ENCODE measurements at regions not wholly inside any gene's neighbourhood (a gene's known extent, or its start where the extent isn't known, plus 50 kb on each side); places are given as distances from the start of the nearest gene placed in this dataset.

DNA sequence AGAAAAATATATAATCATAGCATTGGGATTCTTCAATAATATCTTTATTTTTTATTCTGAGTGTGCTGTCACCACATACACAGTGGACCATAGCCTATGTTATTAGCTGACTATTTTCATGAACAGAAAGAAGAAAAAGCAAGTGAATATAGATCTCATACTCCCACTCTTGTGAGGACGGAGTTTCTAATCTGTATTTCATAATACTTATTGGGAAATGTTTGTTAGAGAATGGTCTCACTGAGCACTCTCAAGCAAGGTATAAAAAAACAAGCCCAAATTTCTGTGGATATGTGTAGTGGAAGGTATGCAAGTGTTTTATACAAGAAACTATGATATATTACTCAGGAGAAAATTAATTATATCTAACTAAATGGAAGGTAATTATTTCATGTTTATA is 1218.1 kb downstream of the SLITRK1 start:
- DNase-seq = no peak

DNA sequence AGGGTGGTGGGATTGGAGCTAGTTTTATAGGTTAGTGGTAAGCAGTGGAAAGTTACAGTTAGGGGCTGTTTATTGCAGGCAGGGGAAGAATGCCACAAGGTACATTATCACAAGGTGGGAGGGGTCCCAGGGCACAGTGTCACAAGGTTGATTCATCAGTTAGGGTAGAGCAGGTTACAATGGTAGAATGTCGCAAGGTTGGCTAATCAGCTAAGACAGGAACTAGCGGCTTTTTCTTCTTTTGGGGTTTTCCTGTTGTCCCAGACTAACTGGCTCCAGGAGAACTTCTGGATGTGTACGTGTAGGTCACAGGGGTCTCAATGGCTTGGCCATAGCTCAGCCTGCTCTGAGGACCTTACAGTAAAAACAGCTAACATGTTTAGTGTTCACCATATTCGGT is 1221.1 kb downstream of the SLITRK1 start:
- no peak for DNase-seq

DNA sequence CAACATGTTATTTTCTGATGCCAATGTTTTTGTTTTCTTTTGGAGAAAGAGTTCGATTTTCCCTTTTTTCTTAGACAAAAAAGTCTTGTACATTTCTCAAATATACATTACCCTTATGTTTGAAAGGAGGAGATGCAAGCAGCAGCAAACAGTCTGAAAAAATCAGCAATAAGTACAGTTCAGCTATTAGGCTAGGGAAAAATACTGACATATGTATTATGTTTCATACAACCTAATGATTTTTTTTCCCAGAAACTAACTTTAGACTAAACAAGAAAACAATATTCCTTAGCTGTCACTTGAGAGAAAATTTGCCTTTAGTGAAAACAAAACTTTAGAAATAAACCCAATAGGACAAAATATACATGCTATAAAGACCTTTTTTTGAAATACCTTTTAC is 1223.5 kb downstream of the SLITRK1 start:
- no peak for DNase-seq

DNA sequence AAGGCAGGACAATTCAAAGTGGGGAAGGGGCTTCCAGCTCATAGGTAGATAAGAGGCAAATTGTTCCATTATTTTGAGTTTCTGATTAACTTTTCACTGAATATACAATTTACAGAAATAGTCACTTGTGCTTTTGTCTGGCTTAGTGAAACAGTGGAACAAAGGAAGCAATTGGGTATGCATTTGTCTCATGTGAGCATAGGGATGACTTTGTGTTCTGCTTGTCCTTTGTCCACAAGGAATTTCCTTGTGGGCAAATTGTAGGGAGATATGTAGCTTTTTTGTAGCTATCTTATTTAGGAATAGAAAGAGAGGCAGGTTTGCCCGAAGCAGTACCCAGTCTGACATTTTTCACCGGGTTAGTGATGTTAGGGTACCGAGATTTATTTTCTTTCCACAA is 1224.8 kb downstream of the SLITRK1 start:
- no peak for DNase-seq

DNA sequence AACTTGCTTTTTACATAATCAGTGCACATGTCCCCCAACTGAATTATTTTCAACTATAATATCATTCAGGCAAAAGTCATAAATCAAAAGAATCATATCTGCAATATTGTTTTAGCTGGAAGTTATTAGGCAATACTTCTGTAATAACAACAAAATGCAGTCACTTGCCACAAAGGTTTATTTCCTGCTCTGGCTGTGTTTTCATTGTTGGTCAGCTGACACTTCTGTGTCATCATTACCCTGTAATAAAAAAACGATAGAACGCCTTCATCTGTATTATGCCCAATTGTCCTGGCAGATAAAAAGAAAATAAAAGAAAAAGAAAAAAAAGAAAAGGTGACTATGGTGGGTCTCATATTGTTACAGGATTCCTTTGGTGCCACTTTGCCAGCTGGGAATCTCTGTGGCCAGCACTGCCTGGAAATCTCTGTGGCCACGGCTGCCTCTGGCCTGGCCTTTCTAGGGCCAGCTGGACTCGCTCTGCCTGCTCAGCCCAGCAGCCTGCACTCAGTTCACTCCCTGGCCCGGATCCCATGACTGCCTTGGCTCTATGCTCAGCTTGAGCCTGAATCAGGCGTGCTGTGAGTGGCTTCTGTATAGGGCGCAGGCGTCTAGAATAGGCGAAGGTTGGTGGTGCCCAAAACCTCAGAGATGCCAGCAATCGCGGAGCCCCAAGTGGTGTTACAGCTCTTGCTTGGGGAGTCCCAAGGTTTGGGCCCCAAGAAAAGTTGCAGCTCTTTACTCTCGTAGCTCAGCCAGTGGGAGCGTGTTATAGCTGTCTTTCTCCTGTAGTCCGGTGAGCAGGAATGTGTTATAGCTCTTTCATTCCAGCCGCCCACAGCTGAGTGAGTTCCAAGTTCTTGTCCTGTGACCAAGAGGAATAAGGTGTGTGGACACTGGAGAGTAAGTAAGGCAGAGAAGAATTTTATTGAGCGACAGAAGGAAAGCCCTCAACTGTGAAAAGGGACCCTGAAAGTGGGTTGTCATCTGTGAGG is 1227.1 kb downstream of the SLITRK1 start:
- no peak for DNase-seq

DNA sequence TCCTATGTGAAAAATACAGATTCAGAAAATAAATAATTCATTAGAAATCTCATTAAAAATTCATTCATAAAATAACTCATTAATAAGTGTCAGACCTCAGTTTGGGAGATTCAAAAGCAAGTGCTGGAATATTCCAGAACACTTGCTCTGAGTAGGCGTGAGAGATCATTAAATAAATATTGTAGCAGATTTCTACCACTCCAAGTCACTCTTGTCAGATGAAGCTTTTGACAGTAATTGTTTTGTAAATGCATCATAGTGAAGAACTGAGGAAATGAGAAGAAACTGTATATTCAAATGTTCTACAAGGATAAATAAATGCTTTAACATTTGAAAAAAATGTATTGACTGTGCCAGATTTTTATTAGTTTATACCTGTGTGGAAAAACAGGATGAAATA is 1228.1 kb downstream of the SLITRK1 start:
- no peak for DNase-seq

DNA sequence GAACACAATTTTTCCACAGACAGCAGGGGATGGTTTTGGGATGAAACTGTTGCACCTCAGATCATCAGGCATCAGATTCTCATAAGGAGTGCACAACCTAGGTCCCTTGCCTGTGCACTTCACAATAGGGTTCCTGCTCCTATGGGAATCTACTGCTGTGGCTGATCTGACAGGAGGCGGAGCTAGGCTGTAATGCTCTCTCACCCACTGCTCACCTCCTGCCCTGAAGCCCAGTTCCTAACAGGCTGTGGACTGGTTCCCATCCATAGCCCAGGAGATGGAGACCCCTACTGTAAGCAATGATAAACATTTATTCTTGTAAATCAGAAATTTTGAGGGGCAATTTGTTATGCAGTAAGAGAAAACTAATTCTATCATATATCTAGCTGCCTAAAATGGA is 1234.7 kb downstream of the SLITRK1 start:
- DNase-seq = no peak

DNA sequence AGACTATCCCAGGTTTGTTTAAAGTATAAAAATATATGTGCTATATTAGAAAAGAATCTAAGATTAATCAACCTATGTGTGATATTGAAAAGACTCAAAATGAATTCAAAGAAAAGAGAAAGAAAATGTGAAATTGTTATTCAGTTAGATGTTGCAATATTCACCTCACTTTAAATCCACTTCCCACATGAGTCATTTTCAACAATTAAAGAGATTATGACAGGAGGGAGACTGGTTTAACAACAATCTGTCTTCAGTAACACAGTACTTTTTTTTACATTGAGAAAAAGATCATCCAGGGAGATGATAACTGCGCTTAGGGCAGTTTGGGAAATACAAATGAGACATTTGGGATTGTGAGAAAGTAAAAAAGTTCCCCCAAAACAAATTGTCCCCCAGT is 1246.2 kb downstream of the SLITRK1 start:
- DNase-seq = no peak

DNA sequence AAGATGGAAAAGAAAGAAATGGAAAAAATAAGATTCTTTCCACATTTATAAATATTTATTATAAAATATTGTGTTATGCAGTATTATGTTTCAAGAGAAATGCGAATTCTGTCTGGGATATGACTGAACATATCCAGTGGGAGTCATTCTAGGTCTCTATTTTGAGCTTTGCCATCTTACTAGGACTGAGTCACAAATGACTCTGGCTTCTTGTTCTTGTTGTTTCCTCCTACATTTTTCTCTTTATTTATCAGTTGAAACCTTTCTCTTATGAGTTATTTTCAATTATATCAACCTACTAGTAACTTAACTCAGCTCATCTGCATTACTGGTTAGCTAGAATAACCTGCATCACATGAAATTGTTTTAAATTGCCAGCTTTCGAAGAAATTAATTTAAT is 1247.3 kb downstream of the SLITRK1 start:
- no peak for DNase-seq

DNA sequence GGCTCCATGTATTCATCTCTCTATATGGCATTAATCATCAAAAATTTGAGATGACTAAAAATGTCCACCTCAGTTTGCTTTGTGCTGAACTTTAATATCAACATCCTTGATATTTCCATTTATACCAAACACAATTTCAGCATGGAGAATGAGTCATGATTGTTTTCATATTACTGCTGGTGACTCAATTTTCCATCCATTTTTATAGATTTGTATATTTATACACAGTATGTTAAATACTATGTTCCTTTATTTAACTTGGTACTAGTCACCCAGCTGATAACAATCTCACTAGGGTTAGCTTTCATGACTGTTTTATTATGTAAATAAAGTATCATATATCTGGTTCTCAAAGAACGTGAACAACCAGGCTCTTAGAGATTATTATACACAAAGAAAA is 1255.1 kb downstream of the SLITRK1 start:
- DNase-seq = no peak

DNA sequence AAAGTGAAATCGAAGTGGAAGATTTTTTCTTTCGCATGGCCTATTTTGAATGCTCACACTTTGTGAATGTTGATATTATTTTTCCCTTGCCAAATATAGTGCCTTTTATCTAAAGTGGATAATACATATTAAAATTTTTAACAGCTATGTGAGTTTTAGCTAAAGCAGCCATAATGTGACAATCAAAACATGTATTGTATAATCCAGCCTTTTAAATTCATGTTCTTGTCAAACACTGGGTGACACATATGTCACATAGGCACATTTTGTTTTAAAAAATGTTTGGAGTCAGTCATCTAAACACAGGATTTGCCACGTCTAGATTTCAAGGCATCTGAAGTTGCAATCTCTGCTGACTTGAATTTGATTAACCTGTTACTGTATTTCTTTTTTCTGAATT is 1256.6 kb downstream of the SLITRK1 start:
- no peak for DNase-seq

DNA sequence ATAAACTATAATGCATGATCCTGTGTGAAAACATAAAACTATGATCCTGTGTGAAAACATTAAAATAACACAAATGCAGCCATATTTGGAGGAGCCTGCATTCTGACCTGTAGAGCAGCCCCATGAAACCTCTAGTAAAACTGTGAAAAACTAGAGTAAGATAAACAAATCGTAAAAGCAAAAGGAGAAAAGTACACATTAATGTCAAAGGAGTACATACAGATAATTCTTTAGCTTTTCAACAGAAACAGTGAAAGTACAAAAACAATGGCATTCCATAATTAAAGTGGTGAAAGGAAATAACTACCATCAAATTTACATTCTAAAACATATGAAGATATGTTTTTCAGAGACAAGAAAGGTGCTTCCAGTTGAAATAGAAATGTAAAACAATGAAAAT is 1267.2 kb downstream of the SLITRK1 start:
- DNase-seq = no peak

DNA sequence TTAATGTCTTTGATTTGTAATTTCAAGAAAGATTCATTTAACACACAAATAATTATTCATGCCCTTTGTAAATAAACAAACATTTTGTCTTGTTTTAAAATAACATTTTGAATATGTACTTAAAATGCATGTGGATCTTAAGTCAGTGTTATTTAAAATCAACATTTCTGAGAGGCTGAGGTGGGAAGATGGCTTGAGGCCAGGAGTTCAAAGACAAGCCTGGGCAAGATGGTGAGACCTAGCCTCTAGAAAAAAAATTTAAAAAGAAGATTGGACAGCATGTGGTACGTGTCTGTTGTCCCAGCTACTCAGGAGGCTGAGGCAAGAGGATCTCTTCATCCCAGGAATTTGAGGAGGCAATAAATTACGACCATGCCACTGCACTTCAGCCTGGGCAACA is 1268.2 kb downstream of the SLITRK1 start:
- no peak for DNase-seq

DNA sequence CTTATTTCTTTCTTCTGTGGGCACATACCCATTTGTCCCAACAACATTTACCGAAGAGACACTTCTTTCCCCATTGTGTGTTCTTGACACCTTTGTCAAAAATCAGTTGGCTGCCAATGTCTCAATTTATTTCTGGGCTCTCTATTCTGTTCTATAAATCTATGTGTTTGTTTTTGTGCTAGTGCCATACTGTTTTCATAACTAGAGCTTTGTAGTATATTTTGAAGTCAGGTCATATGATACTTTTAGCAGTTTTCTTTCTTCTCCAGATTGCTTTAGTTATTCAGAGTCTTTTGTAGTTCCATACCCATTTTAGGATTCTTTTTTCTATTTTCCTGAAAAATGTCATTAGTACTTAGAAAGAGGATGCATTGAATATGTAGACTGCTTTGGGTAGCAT is 1276.3 kb downstream of the SLITRK1 start:
- no peak for DNase-seq

DNA sequence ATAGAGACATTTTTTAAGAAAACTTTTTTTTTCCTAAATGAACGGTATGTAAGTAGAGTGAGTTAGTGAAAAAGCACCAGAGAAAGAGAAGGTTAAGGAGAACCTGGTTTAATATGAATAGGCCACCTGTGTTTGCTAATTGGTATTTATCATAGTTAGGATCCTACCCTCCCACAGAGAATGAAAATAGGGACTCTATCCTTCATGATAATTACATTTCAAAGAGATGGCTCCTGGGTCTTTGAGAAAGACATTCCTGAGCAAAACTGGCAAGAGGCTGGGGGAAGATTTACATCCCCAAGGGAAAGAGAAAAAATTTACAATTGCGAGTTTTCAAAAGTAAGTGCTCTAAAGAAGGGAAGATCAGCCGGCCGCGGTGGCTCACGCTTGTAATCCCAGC is 1284.5 kb downstream of the SLITRK1 start:
- no peak for DNase-seq

DNA sequence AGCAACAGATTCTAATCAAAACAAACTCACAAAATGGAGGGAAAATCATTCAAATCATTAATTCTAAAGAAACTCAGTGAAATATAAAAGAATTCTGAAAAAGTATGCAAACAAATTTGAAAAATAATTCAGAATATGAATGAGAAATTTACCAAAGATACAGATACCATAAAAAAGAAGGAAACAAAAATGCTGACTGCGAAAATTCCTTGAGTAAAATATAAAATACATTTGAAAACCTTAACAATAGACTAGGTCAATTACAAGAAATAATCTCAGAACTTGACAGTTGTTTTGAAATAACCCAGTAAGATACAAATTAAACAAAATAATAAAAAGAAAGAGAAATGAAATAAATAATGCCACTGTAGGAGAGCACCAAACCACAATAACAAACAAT is 1289.0 kb downstream of the SLITRK1 start:
- no peak for DNase-seq

DNA sequence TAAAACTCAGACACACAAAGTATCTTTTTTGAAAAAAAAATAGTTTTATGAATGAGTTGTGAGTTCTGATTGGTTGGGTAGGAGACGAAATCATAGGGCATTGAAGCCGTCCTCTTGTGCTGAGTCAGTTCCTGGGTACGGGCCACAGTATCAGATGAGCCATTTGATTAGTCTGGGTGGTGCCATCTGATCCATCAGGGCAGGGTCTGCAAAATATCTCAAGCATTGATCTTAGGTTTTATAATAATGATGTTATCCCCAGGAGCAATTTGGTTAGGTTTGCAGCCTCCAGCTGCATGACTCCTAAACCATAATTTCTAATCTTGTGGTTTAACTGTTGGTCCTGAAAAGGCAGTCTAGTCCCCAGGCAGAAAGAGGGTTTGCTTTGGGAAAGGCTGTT is 1310.6 kb downstream of the SLITRK1 start:
- no peak for DNase-seq

DNA sequence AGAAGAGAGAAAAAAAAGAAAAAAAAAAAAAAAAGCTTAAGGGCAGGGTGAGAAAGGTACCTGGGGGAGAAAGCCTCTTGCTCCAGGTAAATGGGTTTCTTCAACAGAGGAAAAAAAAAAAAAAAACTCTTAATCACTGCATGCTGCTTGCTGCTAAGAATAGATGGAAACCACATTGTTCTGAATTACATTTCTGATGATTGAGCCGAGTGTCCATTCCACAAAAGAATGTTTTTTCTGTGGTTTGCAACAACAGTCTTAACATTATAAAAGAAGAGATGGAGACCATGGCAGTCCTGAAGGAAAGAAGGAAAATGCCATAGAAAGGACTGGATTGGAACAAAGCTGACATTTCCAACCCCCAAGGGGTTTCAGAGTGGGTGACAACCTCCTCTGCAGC is 1312.7 kb downstream of the SLITRK1 start:
- no peak for DNase-seq

DNA sequence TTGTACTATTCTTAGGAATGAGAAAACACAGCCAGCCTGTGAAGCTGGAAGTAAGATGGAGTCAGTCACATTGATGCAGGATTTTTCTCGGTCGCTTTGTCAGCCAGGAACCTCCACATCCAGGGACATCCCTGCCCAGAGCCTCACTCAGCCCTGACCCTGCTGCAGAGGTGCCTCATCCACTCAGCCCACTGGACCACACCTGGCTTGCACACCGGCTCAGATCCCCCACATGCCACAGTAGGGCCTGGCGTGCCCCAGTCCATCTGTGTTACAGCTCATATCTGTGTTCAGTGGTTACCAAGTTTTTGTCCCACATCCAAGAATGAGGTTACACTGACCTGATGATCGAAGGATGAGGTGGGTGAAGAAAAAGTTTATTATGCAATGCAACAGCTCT is 1315.4 kb downstream of the SLITRK1 start:
- DNase-seq = no peak

DNA sequence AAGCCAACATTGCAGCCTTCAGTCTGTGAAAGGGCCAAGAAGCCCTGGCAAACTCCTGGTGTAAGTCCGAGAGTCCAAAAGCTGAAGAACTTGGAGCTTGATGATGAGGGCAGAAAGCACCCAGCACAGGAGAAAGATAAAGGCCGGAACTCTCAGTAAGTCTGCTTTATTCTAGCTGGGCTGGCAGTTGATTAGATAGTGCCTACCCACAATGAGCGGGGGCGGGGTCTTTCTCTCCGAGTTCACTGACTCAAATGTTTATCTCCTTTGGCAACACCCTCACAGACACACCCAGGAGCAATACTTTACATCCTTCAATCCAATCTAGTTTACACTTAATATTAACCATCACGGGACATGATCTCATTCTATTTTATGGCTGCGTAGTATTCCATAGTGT is 1317.1 kb downstream of the SLITRK1 start:
- no peak for DNase-seq

DNA sequence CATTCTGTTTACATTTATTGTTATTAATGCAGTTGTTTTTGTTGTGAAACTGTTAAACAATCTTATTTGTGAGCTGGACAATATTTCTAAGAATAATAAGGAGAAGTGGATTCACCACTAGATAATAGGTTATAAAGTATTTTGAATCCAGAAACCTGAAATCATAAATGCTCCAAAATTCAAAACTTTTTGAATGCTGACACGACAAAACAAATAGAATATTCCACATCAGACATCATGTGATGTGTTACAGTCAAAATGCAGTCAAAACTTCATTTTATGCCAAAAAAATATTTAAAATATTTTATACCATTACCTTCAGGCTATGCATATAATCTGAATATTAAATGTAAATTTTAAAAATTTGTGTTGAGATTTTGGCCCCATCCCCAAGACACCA is 1321.4 kb downstream of the SLITRK1 start:
- no peak for DNase-seq

DNA sequence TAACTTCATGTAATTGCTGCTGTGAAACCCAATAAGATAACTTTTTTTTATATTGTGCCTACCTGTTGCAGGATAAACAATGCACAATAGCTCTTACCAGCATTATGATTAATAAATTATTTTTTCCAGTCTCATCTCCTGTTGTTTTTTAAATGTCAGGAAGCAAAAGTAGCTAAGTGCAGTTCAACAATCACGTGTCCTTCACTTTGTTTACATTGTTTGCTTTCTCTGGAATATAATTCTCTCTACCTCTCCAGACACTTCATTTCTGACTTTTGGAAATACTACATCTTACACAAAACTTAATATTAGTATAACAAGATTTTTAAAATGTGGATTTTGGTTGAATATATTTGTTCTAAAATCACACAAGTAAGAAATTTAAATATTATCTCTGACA is 1359.4 kb downstream of the SLITRK1 start:
- no peak for DNase-seq

DNA sequence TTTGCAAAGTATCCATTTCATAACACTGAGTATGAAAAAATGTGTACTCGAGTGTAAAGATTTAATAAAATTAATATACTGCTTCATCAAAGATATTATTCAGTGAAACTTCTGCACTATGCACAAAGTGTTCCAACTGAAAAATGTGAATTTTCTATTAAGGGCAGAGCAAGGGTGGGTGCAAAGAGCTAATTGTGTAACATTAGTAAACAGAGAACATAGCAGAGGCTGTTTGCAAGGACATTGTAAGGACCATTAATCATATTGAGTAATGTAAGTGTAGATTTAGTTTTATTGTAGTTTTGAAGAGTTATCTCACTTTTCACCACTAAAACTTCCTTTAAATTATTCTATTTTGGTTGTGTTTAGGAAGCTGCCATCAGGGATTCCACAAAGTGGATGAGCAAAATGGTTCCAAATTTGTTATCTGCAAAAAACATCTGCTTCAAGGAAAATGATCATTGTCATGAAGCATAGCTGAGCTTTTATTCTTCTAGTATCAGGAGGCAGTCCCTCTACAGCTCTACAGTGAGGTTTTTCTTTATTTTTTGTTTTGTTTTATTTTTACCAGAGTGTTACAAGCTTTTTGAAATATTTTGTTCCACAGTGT is 1375.4 kb downstream of the SLITRK1 start:
- no peak for DNase-seq

DNA sequence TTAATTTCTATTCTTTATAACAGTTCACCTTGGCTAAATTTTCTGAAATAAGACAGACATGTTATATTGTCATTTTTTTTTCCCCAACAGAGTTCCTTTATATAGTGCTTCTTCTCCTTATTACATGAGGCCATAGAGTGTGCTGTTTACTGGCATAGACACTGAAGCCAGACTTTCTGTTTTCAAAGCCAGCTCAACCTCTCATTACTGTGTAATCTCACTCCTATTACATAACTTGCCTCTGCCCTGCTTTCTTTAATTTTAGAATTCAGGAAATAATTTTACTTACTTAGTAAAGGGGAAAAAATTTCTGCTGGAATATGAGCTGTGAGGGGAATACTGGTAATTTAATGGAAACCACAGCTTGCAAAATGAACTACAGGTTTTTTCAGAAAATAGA is 1380.4 kb downstream of the SLITRK1 start:
- DNase-seq = no peak

DNA sequence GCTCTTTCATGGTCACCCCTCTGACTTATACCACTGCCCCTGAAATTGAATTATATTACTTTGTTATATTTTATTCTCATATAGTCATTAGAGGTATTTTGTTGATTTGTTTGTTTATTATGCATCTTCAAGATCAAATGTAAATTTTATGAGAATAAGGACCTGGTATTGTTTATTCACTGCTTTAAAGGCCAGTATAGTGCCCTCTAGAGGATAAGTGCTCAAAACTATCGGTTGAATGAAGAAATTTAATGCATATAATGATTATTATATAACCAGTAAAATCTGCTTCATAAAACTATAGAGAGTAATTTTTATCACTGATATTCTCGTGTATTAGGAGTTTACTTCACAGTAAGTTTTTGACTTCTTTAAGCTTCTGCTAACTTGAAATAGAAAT is 1401.9 kb downstream of the SLITRK1 start:
- DNase-seq = no peak

Measured in activated gamma-delta T cell (primary cell).